ENCODE measurements at regions not wholly inside any gene's neighbourhood (a gene's known extent, or its start where the extent isn't known, plus 50 kb on each side); places are given as distances from the start of the nearest gene placed in this dataset.
A peak's percentile ranks its signal among the peaks of the same experiment; 100 is the strongest.
"Not testable (repeated sequence)": the region's sequence is repeated elsewhere in the genome, so short reads cannot be mapped to it uniquely, and the experiment has no call there.

DNA sequence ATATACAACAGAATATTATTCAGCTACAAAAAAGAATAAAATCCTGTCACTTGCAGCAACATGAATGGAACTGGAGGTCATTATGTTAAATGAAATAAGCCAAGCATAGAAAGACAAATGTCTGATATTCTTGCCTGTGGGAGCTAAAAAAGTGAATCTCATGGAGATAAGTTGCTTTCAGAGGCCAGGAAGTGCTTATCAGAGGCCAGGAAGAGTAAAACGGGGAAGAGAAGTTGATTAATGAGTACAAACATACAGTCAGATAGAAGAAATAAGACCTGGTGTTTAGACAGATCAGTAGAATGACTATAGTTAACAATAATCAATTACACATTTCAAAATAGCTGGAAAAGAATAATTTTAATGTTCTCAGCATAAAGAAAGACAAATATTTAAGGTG lies 54.4 kb upstream of the CPHXL start:
- ATAC-seq, result no peak

DNA sequence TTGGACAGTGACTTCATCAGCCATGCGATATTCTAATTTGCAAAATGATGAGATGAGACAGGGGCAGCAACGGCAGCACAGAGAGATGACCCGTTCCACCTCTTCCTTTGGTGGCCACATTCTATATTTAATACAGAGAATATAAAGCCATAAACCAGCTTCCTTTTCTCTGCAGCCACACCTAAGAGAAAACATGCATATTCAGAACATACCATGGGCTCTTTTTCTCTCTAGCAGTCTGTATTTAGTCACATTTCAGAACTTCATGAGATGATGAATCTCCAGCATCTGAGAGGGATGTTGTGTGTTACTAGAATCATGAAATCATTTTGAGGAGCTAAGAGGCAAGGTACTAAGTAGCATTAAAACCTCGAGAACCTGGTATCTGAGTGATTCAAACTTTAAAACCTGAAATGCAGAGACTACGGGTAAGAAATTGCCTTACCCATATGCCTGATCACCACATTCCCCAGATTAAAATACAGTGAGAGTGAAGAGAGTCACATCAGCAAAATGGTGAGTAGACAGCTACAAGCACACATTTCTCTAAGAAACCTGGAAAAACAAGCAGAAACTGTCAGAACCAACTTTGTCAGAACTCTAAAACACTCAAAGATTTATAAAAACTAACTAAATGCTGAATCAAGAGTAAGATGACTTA lies 55.5 kb upstream of the CPHXL start:
- ATAC-seq, result no peak

DNA sequence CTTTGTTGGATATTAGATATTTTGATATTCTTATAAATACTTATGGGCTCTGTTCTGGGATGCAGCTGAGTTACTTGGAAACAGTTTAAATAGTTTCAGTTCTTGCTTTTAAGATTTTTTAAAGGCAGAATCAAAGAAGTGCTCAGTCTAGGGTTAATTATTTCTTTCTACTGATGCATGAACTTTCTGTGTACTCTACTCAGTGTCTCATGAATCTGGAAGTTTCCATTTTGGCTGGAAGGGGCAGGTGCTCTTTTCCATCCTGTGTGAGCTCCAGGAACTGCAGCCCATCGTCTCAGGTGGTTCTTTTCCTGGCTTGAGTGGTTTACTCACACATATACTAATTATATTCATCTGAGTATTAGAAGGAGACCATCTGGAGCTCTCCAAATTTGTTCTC lies 61.1 kb upstream of the CPHXL start:
- no peak for ATAC-seq

DNA sequence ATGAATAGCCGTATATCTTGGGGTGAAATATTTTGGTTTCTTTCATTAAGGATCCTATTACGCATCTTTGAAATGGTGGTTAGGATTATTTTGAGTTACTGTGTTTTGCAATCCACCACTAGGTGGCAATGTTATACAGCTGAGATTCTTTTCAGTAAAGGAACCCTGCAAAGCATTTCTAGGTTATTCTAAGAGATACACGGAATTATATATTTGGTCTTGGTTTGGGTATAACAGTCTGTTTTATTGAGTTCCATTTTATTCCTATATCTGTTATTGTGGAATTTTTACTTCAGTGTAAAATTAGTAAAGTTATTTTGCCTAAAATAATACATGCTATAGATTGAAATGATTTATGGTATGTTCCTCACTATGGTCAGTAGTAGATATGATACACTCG lies 62.9 kb upstream of the CPHXL start:
- no peak for ATAC-seq

DNA sequence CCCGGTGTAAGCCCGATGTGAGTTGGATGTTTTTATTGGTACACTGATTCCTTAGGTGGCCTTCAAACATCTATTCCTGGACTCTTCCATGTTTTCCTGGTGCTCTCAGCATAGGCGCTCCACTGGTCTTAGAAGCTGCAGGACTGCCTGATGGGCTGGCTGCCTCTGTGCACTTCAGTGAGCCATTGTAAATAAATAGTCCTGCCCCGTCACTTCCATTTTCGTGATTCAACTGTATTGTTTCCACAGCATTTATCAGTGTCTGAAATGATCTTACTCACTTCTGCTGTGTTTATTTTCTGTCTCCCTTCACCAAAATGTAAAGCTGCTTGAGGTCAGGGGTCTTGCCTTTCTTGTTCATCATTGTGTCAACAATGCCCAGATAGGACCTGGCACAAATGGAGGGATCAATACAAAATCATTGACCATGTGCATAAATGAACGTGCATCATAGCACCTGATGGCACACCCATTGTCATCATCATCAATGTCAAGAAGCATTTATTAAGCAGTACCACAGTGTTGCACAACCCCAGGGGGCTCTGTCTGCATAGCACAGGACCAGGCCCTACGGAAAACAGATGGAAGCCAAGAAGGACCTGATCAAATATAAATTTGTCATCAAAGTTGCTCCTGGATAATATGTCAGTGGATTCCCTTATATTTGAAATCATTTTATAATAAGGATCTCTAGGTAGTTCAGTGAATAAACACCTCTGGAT lies 66.6 kb upstream of the CPHXL start:
- ATAC-seq, result no peak

DNA sequence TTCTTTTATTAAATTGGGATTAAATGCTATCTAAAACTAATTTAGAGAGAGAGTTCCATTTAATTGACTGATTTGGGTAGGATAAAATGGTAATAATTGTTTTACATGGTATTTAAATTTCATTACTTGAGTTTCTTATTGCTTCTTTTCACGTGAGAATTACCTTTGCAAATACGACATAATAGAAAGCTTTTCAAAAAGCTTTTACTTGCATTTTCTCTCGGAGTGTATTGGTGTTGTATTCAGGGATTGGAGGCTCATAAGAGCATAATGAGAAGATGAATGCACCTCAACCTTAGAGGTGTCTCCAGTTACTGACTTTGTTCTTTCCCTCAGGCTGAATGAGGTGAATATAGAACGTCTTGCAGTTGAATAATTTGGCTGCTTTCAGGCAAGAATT lies 67.4 kb upstream of the CPHXL start:
- no peak for ATAC-seq

DNA sequence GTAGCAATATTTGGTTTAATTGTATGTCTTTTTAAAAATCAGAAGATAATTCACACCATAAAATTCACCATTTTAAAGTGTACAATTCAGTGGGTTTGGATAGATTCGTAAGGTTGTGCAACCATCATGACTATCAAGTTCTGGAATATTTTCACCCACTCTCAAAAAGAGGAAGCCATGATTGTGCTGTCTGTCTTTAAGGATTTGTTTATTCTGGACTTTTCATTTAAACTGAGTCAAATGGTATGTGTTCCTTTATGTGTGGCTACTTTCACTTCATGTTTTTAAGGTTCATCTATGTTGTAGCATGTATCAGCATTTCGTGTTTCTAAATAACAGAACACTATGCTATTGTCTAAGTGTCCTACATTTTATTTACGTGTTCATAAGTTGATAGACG lies 68.1 kb upstream of the CPHXL start:
- no peak for ATAC-seq

DNA sequence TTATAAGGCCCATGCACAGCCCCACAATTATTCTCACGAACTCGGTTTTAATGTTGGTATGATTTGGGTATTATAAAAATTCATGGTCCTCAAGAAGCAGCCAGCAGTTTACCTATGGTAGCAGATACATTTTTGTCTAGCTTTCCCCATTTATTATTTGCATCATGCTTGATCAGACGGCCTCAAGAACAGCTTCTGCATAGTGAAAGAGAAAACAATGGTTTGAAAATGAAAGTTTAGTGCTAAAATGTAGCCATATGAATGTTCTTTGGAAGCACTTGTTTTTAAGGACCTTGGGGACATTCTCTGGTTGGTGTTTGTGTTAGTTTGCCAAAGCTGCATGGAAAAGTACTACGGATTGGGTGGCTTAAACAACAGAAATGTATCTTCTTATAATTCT lies 72.4 kb upstream of the CPHXL start:
- ATAC-seq, result no peak

DNA sequence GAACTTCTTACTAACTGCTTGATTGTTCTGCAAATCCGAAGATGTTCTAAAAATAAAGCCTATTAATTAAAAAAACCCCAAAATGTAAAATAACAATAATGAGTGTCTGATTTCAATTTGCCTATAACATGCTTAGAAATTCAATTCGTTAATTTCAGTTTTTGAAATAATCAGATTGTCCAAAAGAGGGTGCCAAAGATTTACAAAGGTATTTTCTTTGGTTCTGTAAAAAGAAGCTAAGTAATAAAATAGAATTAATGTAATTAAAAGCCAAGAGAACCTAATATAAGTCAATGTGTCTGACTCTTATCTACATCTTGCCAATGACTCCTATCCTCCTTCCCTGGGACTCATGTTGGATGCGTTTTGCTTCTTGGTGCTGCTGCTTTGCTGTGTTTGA lies 75.0 kb upstream of the CPHXL start:
- no peak for ATAC-seq

DNA sequence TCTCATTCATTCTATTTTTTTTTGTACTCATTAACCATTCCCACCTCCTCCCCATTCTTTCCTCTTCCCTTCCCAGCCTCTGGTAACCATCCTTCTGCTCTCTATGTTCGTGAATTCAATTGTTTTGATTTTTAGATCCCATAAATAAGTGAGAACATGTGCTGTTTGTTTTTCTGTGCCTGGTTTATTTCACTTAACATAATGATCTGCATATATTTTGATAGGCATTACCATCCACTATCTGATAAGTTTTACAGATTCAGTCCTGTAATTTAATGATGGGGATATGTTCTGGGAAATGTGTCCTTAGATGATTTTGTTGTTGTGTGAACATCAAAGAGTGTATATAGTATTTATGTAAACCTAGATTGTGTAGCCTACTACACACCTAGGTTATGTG lies 77.5 kb upstream of the CPHXL start:
- ATAC-seq, result no peak

DNA sequence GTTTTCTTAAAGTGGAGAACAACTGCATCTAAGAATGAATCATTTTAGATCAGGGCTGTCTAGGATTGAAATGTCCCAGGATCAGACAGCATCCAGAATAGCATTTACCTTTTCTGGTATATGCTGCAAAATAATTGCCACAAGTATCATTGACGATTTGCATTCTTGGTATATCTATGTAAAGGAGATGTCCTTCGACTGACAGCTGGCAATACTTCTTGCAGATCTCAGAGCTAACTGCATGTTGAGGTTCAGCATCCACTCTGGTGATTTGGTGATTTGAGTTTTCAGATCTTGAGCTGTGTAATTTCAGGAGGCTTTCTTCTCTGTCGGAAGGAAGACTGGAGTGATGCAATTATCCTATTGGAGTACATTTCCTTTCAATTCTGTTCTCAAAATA lies 78.1 kb upstream of the CPHXL start:
- ATAC-seq, result no peak

DNA sequence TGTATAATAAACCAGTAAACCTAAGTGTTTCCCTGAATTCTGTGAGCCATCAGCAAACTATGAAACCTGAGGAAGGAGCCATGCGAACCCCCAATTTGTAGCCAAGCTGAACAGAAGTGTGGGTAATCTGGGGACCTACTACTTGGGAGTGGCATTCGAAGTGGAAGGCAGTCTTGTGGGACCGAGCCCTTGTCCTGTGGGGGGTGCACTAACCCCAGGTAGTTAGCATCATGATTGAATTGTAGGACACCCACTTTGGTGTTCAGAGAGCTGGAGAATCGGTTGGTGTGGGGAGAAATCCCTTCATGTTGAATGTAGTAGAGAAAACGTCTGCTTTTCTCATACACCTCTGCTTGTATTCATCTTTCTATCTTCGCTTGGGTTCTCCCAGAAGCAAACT lies 79.7 kb upstream of the CPHXL start:
- ATAC-seq, result no peak

DNA sequence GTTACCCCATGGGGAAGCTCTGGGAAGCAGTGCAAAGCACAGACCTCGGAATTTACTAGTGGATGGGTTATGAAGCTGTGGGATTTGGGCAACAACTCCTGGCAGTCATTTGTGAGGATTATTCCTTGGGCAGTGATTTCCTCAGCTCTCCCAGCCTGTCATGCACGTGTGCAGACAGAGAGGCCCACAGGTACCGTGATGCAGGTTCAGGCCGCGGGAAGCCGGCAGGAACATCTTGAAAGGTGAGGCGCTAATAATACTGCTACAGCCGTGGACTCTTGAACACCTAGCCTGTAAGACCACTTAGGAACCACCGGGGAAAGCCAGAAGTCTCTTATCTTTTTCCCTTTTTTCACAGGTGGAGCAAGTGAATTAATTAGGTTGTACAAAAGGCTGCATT lies 80.2 kb upstream of the CPHXL start:
- ATAC-seq, result no peak

DNA sequence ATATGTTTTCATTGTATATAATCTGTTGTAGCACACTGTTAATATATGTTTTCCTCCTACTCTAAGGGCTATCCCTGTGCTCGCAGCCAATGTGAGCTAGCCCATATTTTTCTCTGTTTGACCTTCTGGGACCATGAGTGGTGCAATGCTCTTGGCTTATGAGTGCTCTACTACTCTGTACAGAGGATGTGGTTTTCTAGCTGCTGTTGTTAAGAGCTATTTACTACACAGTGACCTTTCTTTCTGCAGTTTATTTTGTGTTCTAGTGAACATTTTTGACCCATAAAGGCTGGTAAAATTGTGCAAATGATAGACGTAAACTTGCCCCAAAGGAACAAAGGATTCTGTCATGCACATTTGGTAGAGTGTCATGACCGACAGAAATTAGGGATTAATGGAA lies 84.1 kb upstream of the CPHXL start:
- no peak for ATAC-seq

DNA sequence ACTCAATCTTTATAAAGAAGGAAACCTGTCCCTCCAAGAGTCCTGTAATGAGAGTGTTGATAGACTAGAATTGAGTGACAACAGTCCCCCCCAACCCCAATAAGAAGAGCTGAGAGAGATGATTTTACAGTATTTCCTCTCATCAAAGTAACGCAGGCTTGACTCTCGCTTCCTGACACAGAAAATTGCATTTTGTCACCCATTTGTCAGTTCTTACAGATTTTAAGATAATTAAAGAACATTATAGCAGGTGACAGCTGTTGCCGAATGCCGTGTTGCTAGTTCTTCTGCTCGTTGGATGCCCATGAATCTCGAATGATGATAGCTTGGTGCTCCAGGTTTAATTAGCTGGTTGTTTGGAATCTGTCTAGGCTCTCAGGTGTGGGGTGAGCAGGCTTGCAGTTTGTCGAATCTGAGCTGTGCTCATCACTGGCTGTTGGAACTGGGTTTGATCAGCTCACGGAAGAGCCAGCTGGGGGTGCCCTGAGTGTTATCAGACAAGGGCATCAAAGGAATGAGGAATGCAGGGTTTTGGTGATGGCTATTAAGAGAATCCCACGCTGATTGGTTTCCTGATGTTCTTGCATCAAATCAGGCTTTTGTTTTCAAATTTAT lies 84.8 kb upstream of the CPHXL start:
- ATAC-seq, result no peak

DNA sequence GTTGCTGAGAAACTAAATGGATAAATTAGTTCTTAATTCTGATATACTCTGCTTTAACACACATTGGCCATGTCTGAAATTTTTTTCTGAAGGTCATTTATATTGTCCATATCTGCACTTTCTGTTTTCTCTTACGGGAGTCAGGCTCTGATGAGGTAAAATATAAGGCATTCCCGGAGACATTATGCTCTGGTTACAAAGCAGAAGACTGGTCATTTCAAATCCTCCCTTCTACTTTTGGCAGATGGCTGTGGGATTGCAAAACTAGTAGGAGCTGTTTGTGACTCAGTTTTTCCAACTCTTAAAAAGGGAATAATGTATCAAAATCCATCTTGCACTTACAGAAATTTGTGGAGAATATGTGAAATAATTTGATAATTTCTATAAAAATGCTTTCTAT lies 92.2 kb upstream of the CPHXL start:
- ATAC-seq, result no peak

DNA sequence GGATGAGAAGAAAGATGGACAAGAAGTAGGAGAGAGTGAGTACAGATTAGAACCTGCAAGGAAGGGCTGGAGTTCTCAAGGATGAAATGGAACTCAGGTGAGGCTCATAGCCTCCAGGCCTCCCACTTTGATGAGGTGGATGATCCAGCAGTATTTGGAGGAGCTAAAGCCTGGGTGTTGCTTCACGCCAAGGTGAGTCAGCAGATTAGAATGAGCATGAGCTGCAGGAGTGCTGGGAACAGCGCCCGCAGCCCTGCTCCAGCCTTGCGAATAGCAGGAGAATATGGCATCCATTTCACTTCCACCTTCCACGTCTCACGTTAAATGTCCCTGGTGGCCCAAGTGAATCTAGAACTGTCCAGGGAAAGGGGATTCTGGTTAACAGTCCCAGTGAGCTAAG lies 94.4 kb upstream of the CPHXL start:
- ATAC-seq, result peak; percentile 59

DNA sequence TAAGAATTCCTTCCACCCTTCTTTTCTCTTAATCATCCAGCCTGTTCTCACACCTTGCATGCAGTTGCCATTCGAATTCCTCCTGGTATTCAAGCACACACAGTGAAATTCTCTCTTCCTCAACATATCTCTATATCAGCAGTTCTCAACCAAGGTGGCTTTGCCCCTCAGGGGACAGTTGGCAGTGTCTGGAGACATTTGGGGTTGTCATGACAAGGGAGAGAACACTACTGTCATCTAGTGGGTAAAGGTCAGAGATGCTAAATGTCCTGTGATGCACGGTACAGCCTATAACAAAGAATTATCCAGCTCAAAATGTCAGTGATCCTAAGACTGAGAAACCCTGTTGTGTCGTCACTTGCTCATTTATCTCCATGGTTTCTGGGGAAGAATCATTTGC lies 94.8 kb upstream of the CPHXL start:
- ATAC-seq, result no peak

DNA sequence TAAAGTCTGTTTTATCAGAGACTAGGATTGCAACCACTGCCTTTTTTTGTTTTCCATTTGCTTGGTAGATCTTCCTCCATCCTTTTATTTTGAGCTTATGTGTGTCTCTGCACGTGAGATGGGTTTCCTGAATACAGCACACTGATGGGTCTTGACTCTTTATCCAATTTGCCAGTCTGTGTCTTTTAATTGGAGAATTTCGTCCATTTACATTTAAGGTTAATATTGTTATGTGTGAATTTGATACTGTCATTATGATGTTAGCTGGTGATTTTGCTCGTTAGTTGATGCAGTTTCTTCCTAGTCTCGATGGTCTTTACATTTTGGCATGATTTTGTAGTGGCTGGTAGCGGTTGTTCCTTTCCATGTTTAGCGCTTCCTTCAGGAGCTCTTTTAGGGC lies 99.5 kb upstream of the CPHXL start:
- not testable (repeated sequence) for ATAC-seq

DNA sequence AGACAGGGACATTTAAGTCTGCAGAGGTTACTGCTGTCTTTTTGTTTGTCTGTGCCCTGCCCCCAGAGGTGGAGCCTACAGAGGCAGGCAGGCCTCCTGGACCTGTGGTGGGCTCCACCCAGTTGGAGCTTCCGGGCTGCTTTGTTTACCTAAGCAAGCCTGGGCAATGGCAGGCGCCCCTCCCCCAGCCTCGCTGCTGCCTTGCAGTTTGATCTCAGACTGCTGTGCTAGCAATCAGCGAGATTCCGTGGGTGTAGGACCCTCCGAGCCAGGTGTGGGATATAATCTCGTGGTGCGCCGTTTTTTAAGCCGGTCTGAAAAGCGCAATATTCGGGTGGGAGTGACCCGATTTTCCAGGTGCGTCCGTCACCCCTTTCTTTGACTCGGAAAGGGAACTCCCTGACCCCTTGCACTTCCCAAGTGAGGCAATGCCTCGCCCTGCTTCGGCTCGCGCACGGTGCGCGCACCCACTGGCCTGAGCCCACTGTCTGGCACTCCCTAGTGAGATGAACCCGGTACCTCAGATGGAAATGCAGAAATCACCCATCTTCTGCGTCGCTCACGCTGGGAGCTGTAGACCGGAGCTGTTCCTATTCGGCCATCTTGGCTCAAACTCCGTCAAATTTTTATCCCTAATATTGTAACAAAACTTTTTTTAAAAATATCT lies 101.2 kb upstream of the CPHXL start:
- not testable (repeated sequence) for ATAC-seq

DNA sequence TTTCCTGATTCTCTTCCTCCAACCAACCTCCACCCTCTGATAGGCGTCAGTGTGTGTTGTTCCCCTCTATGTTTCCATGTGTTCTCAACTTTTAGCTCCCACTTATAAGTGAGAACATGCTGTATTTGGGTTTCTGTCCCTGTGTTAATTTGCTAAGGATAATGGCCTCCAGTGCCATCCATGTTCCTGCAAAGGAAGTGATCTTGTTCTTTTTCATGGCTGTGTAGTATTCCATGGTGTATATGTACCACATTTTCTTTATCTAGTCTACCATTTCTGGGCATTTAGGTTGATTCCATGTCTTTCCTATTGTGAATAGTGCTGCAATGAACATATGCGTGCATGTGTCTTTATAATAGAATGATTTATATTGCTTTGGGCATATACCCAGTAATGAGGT lies 107.1 kb upstream of the CPHXL start:
- not testable (repeated sequence) for ATAC-seq

DNA sequence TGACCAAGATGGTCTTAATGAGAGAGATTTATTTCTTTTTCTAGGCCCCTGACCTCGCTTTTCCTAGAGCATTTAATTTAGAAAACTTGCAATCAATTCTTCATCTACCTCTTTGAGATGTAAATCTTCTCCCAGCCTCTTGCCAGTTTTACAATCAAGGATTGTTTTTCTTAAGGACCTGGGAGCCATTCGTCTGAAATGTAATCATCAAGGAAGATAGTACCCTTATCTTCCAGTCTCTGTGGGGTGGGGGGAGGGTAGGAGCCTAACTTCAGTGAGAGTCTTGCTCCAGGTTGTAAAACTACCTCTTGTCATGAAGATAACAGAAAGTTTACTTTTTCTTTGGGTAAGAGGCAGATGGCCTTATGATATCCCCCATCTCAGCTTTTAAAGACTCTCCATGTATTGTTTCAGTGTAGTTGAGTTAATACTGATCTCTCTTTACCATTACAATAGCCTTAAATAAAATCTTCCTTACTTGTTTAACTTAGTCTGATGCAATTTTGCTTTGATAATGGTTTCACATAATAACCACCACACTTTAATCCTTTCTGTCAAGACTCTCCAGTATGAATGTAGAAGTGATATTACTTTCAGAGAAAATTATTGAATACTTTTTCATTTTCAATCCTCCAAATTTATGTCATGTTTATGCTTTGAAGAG lies 110.2 kb upstream of the CPHXL start:
- ATAC-seq, result no peak

DNA sequence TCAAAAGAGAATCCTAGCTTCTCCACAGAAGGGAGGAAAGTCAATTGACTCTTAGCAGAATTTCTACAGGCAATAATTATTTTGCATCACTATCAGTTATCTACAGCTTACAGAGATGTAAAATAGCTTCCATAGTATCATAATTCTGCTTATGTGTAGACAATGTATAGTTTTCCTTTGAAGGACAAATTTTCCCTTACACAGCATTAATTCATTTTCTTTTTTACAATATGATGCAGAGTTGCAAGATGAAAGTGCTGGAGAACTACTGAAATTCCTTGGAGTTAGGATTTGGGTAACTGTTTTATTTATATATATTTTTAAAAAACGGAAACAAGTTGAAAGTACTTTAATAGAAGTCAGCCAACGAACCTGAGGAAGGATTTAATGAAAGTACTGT lies 111.0 kb upstream of the CPHXL start:
- no peak for ATAC-seq
